Ishikawa (cell line): ENCODE measurements at regions not wholly inside any gene's neighbourhood (a gene's known extent, or its start where the extent isn't known, plus 50 kb on each side); places are given as distances from the start of the nearest gene placed in this dataset.

Experiments used
- CEBPB ChIP-seq: IDR thresholded peaks from 2 replicates; pipeline ENCODE4 v1.6.1; 2012
- CREB1 ChIP-seq: IDR thresholded peaks from 2 replicates; pipeline ENCODE4 v1.6.1; 2012; ENCODE audit warnings: low read depth
- EGR1 ChIP-seq: IDR thresholded peaks from 2 replicates; pipeline ENCODE4 v1.6.1; 2012
- EP300 ChIP-seq: IDR thresholded peaks from 2 replicates; pipeline ENCODE4 v1.6.1; 2012; ENCODE audit warnings: borderline replicate concordance
- FOXM1 ChIP-seq: IDR thresholded peaks from 2 replicates; pipeline ENCODE4 v1.6.1; 2012; ENCODE audit warnings: low read depth, borderline replicate concordance
- MAX ChIP-seq: IDR thresholded peaks from 2 replicates; pipeline ENCODE4 v1.6.1; 2012
- NFIC ChIP-seq: IDR thresholded peaks from 2 replicates; pipeline ENCODE4 v1.6.1; 2012
- RAD21 ChIP-seq: IDR thresholded peaks from 2 replicates; pipeline ENCODE4 v1.6.1; 2012; ENCODE audit warnings: low read depth
- REST ChIP-seq: IDR thresholded peaks from 2 replicates; pipeline ENCODE4 v1.6.1; 2012; ENCODE audit warnings: low read depth, mild to moderate bottlenecking
- TAF1 ChIP-seq: IDR thresholded peaks from 2 replicates; pipeline ENCODE4 v1.6.1; 2012; ENCODE audit warnings: low read depth, mild to moderate bottlenecking
- TCF12 ChIP-seq: IDR thresholded peaks from 2 replicates; pipeline ENCODE4 v1.6.1; 2012; ENCODE audit warnings: low read depth
- TEAD4 ChIP-seq: IDR thresholded peaks from 2 replicates; pipeline ENCODE4 v1.6.1; 2012
- USF1 ChIP-seq: IDR thresholded peaks from 2 replicates; pipeline ENCODE4 v1.6.1; 2012
- YY1 ChIP-seq: IDR thresholded peaks from 2 replicates; pipeline ENCODE4 v1.6.1; 2012; ENCODE audit warnings: low read depth
- ZBTB7A ChIP-seq: IDR thresholded peaks from 2 replicates; pipeline ENCODE4 v1.6.1; 2012; ENCODE audit warnings: low read depth

GRCh38 chr12:34304001-34304400, 281.7 kb downstream of the ALG10 start:
- TF ChIP-seq RAD21 (no peak), TCF12 (no peak), YY1 (no peak), REST (no peak)

GRCh38 chr12:34304546-34304945, 282.2 kb downstream of the ALG10 start:
- no peak for TF ChIP-seq TAF1
- TF ChIP-seq CREB1: no peak
- TF ChIP-seq RAD21: no peak
- no peak for TF ChIP-seq REST
- no peak for TF ChIP-seq TEAD4

GRCh38 chr12:34305176-34305575, 282.9 kb downstream of the ALG10 start:
- TF ChIP-seq REST (no peak), RAD21 (no peak), FOXM1 (no peak), CREB1 (no peak)

GRCh38 chr12:34306133-34306830, 284.0 kb downstream of the ALG10 start:
- TF ChIP-seq CEBPB (no peak), CREB1 (no peak), NFIC (no peak), RAD21 (no peak), ZBTB7A (no peak), YY1 (no peak), TCF12 (no peak), EGR1 (no peak), REST (no peak), TEAD4 (no peak), FOXM1 (no peak), USF1 (no peak), EP300 (no peak), MAX (no peak), TAF1 (no peak)
